AG04449 (cell line): ENCODE measurements at regions not wholly inside any gene's neighbourhood (a gene's known extent, or its start where the extent isn't known, plus 50 kb on each side); places are given as distances from the start of the nearest gene placed in this dataset.

Experiments
- CTCF ChIA-PET: fragments of 350-600 bp; formaldehyde crosslinking; extraction: SDS; loops from one replicate; lab custom pipeline; 2021; ENCODE audit warnings: antibody characterized with exemption; lab: Yijun Ruan, JAX
- POLR2A ChIA-PET: fragments of 400-600, 350-600 bp; formaldehyde crosslinking; extraction: SDS; loops from one replicate; lab custom pipeline; 2020; ENCODE audit warnings: antibody characterized with exemption, inconsistent platforms; lab: Yijun Ruan, JAX
- DNase-seq: peaks from one replicate; pipeline ENCODE4 v3.0.0-alpha.2; 2010; ENCODE audit warnings: low read depth, low spot score
- H3K4me3 ChIP-seq: 2 replicates; pipeline ENCODE4 v1.5.1; 2011; ENCODE audit warnings: low read depth, mild to moderate bottlenecking, control low read depth, low read length
- CTCF ChIP-seq: IDR thresholded peaks from one replicate; pipeline ENCODE4 v1.5.1; 2011; ENCODE audit warnings: mild to moderate bottlenecking, moderate library complexity, low read length, control low read depth, inconsistent platforms; ENCODE audit not compliant: insufficient read depth; ENCODE audit errors: missing control alignments

- TF ChIP-seq CTCF = no peak
- ChIA-PET CTCF (no interaction called here), POLR2A (no interaction called here)
- no peak overlapping the region for H3K4me3 ChIP-seq
- DNase-seq = no peak
Measured at GRCh38 chr2:147657086-147658000, 187.5 kb upstream of the ACVR2A start.

- POLR2A ChIA-PET = no interaction called here
- CTCF ChIA-PET = no interaction called here
- DNase-seq = no peak
- TF ChIP-seq CTCF = no peak
- H3K4me3 ChIP-seq = no peak overlapping the region
Measured at GRCh38 chr2:147649998-147650397, 194.8 kb upstream of the ACVR2A start.

DNA sequence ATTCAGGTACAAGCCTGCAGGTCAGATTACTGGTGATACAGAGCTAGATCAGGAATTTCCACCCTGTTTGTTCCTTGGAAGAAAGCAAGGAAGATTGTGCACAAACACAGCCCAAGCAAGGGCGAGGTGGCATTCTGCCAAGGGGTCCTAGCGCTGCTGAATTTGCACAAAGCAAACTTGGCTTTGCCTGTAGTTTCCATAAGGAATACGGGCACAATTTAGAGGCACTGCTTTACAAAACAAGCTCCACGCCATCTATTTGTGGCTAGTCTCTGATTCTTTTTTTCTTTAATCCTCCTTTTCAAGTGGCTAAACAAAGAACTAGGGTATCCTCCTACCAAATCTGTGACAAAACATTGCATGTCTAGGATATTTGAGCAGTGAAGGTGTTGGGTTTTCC, 195.5 kb upstream of the ACVR2A start:
- CTCF ChIA-PET = no interaction called here
- no peak for DNase-seq
- POLR2A ChIA-PET = no interaction called here
- TF ChIP-seq CTCF = no peak
- no peak overlapping the region for H3K4me3 ChIP-seq

DNA sequence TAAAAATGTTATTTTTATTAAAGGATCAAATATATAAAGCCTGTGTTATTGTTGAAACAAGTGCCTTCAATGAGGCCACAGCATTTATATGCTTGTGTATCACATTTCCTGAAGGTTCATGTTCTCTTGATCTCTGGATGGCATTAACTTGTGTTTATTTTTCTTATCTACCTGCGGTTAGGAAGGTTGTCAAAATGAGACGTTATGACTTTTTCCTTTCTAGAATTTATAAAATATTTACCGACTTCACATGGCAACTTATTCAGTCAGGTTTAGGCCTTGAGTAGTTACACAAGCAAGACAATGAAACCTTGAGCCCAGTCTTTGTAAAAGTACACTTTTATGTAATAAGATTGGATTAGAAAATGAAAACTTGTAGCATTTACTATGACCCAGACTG, 196.4 kb upstream of the ACVR2A start:
- no peak overlapping the region for H3K4me3 ChIP-seq
- no peak for TF ChIP-seq CTCF
- DNase-seq = no peak
- POLR2A ChIA-PET = no interaction called here
- CTCF ChIA-PET = no interaction called here

GRCh38 chr2:147647816-147648215, 197.0 kb upstream of the ACVR2A start:
- DNase-seq = no peak
- TF ChIP-seq CTCF = no peak
- H3K4me3 ChIP-seq = no peak overlapping the region
- ChIA-PET POLR2A (no interaction called here), CTCF (no interaction called here)

GRCh38 chr2:147646818-147647468, 197.9 kb upstream of the ACVR2A start:
- POLR2A ChIA-PET = no interaction called here

More at GRCh38 chr2:147646818-147647468, 197.9 kb upstream of the ACVR2A start:
- CTCF ChIA-PET = no interaction called here
- no peak for TF ChIP-seq CTCF
- no peak for DNase-seq
- no peak overlapping the region for H3K4me3 ChIP-seq
